Dermis microvascular lymphatic vessel endothelial cell (primary cell): ENCODE measurements at regions not wholly inside any gene's neighbourhood (a gene's known extent, or its start where the extent isn't known, plus 50 kb on each side); places are given as distances from the start of the nearest gene placed in this dataset.
A peak's percentile ranks its signal among the peaks of the same experiment; 100 is the strongest.

Experiments
- DNase-seq, 2 donors: peaks; one replicate each; pipeline versions ENCODE4 v3.0.0 to v3.0.0-alpha.2; 2010; ENCODE audit warnings: low read depth in 2 of 2

DNA sequence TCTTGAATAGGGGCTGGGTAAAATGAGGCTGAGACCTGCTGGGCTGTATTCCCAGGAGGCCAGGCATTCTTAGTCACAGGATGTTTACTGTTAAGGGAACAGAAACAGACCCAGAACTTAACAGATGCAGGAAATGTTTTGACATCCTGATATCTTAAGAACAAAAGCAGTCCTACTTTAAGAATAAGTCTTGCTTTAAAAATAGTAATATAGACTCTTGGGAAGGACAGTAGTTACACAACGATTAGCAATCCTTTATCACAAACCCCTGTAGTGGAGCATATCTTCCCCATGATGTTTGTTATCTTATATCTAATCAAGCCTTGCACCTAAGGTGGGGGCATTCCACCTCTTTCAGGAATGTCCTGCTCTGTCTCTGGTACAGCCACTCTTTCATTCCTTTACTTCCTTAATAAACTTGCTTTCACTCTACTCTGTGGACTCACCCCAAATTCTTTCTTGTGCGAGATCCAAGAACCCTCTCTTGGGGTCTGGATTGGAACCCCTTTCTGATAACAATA is 493.7 kb upstream of the SULF2 start:
- DNase-seq = peak in 1 of 2 donors; percentile 90

DNA sequence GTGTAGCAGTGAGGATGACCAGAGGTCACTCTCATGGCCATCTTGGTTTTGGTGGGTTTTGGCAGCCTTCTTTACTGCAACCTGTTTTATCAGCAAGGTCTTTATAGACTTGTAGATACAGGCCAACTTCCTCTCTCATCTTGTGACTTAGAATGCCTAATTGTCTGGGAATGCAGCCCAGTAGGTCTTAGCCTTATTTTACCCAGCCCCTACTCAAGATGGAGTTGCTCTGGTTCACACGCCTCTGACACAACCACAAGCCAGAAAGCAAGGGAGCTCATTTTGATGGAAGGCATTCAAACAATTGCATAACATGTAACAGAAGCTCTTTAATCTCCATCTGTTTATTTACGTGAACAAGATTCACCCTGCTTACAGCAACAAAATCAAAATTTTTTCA is 492.0 kb upstream of the SULF2 start:
- no peak for DNase-seq

DNA sequence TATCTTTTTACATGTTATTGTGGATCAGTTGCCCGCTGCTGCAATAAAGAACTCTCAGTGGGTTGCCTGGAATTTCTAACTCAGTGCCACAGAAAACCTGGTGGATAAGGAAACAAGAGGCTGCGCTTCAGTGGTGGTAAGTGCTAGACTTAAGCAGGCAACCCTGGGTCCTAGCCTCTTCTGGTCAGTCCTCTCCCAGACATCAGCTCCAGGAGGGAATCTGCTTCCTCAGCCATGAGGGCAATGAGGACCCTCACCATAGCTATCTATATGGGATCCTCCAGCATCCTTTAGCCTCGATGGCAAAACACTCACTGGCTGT is 490.7 kb upstream of the SULF2 start:
- DNase-seq = no peak

DNA sequence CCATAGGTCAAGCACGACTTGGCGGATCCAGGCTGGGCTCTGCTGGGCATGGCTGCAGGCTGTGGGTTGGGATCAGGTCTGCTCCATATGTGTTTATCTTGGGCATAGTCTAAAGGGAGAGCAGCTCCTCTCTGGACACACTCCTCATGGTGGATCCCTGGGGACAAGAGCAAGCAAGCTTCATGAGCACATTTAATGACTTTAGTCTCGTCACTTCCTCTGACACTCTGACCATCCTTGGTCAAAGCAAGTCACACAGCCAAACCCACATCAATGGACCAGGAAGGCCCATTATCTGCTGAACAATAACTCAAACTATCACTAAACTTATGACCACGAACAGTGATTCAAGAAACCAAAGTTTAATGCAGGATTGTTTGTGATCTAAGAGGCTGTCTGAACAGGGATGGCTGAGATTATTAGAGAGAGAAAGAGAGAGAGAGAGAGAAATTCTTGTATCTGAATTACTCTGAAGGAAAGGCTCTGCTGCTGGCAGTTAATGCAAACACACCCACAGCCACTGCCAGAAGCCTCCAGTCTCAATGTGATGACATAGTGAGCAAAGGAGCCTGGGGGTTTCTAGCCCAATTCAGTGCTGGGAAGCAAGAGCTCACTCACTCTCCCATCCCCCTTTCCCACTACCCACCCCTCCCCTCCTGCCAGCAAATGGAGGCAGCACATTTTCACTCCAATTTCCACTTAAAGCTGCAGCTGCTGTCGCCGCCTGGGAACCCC is 490.2 kb upstream of the SULF2 start:
- no peak for DNase-seq

DNA sequence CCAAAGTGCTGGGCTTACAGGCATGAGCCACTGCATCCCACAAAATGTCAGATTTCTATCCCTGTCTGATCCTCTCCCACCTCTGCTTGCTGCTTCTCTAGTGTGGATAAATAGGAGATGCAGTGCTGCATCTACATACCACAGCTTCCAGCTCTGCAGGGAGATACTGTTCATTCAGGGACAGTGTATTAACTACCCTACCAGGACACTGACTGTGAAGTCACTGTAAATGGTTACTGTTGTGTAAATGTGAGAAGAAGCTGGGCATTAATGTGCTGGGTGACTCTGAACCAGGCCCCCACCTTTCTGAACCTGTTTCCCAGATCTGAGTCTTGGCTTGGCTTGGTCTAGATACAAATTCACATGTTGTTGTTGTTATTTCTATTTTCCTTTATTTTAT is 488.6 kb upstream of the SULF2 start:
- DNase-seq = no peak

DNA sequence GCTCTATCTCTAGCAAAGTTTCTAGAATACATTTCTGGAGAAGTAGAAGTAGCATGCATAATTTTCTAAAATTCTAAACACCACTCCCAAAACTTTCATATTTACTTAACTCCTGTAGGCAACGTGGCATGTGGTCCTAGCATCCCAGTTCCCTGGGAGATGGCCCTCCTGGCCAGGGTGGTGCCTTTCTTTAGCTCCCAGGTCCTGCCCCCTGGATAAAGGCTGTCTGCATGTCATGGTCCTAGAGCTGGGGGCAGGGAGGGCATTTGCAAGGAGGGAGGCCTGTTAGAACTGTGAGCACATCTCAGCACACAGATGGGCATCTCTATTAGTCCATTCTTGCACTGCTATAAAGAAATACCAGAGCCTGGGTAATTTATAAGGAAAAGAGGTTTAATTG is 485.6 kb upstream of the SULF2 start:
- no peak for DNase-seq

DNA sequence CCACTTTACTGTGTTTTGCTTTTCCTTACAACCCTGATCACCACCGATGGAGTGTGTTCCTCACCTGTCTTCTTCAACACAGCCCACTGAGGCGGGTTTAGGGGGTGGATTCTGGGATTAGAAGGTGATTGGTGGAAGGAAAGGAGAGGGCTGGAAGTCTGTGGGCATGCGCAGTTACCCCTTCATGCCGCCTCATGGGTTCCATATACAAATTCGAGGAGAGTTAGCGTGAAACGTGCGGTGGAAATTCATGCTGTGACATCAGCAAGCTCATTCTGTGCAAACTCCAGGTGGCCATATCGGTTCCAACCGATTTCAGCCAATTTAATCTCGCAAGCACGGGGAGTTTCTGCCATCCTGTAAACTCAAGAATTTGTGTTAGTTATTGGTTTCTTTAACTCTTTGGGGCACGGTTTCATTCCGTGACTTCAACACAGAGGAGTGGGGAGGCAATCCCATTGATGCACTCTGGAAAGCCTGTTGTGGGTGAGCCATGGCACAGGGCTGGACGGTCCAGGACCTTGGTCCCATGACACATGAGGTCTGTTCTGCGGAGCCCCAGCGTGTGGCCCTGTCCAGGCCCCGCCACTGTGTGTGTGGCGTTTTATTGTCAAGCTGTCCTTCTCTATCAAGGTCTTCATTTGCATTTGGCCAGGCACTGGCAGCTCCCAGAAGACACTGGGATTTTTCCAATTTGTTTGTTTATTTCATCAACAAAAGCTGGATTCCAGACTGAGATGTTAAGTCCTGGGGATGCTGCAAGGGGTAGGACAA is 482.8 kb upstream of the SULF2 start:
- no peak for DNase-seq

DNA sequence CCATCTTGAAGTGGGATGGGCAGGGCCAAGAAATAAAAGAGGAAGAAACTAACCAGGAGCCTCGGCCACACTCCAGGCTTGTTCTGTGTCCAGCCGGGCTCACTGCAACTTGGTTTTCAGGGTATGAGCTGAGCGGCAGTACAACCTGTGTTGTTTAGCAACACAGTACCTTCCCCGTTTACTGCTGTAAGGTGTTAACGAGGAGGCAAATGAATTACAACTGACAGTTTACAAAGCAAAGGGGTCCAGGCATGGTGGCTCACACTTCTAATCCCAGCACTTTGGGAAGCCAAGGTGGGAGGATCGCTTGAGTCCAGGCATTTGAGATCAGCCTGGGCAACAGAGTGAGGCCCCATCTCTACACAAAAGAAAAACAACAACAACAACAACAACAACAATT is 481.3 kb upstream of the SULF2 start:
- DNase-seq = no peak

DNA sequence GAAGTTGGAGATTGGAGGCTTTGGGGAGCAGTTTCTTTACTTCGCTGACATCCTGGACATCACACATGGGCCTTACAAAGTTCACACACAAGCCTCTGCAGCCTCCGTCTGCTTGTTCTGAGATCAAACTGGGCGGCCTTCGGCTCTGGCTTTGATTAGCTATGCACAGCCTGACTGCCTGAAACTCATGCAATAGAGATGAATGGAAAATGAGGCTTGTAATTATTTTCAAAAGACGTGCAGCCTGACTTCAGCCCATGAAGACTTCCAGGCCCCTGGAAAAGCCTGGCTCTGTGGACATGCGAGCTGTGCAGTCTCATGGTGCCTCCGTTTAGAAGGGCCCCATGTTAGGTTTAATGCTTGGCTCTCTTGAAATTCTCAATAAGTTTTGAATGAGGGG is 480.5 kb upstream of the SULF2 start:
- no peak for DNase-seq

DNA sequence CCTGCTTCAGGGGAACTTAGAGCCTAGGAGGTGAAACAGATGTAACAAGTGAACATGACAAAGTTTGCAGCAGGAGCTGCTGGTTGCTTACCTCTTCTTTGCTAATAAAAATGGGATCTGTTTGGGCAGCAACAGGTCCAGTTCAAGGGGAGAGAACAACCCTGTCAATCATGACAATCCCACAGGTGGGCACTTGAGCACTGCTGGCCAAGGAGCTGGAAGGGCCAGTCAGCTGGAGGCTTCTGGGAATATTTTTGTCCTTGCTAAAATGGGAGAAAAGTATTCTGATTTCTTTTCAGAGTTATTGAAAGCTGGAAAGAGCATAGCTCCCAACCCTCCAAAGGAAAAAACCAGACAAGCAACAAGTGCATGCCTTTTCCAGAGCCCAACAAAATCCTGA is 477.7 kb upstream of the SULF2 start:
- no peak for DNase-seq

DNA sequence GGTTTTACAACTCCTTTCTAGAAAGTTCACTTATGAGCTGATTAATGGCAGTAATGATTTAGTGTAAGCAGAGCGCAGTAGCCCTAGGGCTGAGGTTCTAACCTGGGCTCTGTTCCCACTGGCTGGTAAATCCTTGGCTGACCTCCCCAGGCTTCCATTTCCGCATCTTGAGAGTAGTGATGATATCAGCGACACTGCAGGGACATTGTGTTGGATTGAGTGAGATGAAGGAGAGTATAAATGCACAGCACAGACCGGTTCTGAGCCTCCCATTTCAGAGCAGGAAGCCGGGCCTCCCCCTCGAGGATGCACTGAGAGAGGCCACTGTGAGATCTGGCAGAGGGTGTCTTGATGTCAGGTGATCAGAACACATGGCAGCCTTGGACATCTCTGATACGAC is 477.2 kb upstream of the SULF2 start:
- DNase-seq = no peak

DNA sequence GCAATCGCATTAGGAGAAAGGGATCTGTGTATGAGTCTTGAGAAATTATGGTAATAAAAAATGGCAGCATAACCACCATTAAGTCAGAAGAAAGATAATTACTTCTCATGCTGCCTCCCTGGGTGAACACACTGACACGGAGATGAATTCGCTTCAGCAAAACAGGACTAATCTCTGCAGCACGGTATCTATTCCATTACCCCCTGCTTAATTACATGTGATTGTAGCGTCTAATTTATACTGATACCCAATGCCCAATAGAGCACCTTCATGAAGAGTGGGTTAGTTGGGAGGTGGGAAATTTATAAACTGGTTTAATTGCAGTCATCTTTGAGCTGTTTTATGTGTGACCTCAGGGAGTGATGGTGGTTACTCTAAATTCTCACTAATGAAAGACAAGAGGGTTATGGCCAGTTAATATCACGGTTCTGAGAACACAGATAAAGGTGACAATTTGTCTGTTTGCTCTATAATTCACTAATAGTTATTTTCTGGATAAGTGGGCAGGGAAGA is 476.2 kb upstream of the SULF2 start:
- no peak for DNase-seq

DNA sequence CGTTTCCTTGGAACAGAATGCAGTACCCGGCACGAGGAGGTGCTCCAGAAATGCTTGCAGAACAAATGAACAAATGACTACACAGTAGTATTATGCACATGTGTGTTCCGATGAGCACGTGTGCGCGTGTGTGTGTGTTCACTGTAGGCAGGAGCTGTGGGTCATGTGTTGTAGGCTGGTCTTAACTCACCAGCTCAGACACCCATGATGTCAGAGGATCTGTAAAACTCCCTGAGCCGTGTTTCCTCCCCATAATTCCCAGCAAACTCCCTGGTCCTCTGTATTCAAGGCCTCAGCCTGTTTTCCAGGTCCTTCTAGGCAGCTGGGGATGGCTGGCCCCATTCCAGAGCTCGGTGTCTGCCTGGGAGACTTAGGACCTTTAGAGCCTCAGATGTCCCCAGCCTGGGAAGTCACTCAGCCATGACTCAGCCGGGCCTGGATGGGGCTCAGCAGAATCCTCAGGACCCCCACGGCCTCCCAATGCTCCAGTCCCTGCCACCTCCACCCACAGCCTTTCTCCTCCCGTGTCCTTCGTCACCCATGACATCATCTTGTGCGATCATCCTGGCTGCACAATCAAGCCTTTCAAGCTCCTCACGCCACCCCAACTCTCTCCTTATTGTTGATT is 475.0 kb upstream of the SULF2 start:
- no peak for DNase-seq

DNA sequence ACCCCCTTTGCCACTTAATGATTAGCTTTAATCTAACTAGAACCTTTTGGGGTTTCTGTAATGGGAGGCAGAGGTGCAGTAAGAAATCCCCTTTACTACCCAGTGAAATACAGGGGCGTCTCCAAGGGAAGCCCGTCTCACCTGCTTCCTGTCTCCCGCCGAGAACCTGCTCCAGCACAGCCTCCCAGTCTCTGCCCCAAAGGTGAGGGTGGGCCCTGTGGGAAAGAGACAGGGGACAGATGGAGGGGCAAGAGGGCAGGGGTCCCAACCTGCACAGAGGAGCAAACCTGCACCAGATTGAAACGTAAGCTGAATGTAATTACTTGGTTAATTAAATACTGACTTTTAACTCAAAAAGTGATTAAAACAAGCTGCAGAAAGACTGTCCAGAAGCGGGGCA is 474.2 kb upstream of the SULF2 start:
- DNase-seq = no peak

DNA sequence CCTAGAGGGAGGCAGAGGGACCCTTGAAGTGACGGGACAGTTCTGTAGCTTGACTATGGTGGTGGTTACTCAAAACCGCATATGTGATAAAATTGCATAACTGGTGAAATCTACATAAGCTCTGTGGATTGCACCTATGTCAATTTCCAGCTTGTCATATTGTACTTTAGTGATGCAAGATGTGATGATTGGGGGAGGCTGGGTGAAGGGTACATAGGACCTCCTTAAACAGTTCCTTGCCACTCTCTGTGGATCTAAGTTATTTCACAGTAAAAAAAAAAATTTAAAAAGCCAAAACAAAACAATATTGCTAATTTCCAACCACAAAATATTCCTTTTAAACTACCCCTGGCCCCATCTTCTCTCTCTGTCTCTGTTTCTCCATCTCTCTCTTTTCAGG is 472.6 kb upstream of the SULF2 start:
- no peak for DNase-seq

DNA sequence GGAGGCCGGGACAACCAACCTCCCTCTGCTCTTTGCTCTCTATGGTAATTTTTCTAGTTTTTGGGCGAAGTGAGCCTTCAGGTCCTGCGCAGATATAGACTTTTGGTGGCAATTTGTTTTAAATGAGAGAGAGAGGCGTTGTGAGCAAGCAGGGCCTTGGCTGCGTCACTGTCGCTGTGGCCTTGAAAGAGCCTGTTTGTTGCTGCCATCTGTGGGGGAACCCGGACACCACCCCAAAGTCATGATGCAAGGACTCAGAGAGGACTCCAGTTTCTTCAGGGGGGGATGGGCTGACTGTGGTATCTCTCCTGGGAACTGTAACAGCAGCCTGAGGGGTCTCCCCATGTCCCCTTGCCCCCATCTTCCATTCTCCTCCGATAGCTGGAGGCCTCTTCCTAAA is 462.7 kb upstream of the SULF2 start:
- no peak for DNase-seq

DNA sequence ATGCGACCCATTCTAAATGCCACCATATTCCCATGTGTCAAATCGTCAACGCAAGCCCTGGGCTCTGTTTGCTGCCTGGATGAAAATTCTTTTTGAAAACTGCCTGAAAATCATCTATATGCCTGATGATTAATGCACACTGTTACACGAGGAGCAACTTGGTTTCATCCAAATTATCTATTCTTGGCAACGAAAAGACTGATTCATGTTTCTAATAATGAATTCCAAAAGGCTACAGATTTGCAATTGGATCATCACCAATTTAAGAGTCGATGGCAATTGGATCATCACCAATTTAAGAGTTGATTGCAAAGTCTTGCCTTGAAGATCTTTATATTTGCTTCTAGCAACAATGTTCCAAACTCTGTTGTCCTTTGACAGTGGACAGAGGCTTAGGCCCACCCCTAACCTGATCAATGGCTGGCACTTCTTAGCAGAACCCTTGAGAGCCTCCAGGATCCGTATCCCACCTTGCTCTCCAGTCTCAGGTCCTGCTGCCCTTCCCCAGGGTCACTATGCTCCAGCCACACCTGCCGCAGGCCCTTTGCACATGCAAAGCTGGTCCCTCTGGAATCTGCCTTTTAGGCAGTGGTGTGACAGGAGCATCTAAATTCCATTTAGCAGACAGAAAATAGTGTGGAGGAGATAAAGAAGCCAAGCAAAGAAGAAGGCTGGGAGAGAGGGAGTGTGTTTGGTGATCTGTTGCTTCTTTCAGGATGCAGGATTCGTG is 460.9 kb upstream of the SULF2 start:
- DNase-seq = no peak

DNA sequence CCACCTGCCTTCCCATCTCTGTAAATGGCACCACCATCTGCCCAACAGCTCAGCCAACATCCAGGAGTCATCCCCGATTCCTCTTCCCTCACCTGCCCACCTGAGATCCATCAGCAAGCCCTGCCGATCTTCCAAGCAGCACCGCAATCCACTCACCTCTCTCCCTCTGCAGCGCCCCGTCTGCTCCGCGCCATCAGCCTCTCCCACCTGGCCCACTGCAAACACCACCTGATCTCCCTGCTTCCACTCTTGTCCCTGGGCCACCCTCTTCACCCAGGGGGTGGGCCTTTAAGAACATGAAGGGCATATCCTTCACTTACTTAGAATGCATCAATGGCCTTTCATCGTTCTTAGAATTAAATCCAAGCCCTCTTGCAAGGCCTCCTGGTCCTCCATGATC is 457.3 kb upstream of the SULF2 start:
- no peak for DNase-seq

DNA sequence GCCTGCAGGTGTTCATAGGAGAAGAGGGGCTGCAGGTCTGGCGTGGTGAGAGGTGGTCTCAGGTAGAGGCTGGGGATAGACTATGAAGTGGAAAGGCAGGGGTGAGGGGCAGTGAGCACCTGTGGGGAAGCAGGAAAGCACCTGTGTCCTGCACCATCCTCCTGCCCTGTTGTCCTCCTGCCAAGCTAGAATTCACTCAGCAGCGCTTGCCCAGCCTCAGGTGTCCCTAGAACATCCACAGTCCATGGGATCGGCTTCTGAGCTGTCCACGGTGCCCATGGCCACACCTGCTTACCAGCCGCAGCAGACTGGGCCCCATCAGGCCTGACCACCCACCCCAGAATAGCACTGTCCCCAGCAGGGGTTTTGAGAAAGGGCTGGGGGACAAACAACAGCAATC is 456.2 kb upstream of the SULF2 start:
- no peak for DNase-seq

DNA sequence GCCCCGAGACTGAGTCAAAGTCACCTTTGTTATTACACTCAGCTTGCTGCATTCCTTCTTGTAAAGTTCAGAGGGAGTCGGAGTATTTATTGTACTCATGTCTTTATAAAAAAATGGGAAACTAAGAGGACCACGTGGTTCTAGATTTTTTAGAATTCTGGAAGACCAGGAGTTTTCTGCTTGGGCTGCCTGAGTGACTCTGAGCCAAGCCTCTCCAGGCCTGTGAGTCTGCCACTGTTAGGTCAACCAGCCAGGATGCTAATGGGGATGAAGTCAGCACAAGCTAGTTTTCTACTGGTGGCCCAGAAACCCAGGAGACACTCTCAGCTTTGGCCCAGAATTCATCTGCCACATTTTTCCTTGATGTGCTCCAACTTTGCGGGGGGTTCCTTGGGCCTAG is 453.5 kb upstream of the SULF2 start:
- DNase-seq = no peak

DNA sequence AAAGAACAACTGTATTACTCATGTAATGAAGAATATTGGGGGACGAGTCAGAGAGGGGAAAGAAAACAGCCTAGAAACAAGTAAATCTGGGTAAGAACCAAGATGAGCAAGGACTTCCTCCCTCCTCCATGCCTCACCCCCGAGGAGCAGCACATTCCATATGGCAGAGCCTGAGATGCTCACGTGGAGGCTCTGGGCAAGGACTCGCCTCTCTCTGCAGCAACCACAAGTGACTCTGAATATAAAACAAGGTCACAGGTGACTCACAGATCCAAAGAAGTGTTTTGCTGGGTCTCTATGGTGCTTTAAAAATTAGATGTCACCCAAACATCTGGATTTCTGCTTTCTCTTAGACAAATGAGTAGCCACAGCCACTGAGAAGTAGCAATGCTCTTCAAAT is 453.0 kb upstream of the SULF2 start:
- DNase-seq = no peak
